GM23248 (cell line): ENCODE measurements at regions not wholly inside any gene's neighbourhood (a gene's known extent, or its start where the extent isn't known, plus 50 kb on each side); places are given as distances from the start of the nearest gene placed in this dataset.

Experiments used
- DNase-seq: peaks from one replicate; pipeline ENCODE4 v3.0.0-alpha.2; 2015
- H2AFZ ChIP-seq: fragments of 200-600 bp; sonication (generic); 2 replicates; pipeline ENCODE4 v1.6.1; 2016; ENCODE audit warnings: antibody characterized with exemption
- H3F3A ChIP-seq: fragments of 200-600 bp; sonication (generic); 2 replicates; pipeline ENCODE4 v1.6.1; 2016; ENCODE audit warnings: mild to moderate bottlenecking, antibody characterized with exemption, mixed run types; ENCODE audit not compliant: insufficient read depth
- H3K27ac ChIP-seq: fragments of 200-600 bp; sonication (generic); 2 replicates; pipeline ENCODE4 v1.5.1; 2016; ENCODE audit warnings: mild to moderate bottlenecking
- H3K27me3 ChIP-seq: fragments of 200-600 bp; sonication (generic); replicated peaks from 2 replicates; pipeline ENCODE4 v1.6.1; 2016; ENCODE audit warnings: mild to moderate bottlenecking; ENCODE audit not compliant: insufficient read depth
- H3K36me3 ChIP-seq: fragments of 200-600 bp; sonication (generic); 2 replicates; pipeline ENCODE4 v1.6.1; 2016; ENCODE audit warnings: low read depth, mild to moderate bottlenecking
- H3K4me1 ChIP-seq: fragments of 200-600 bp; sonication (generic); 2 replicates; pipeline ENCODE4 v1.6.1; 2016; ENCODE audit warnings: mild to moderate bottlenecking; ENCODE audit not compliant: insufficient read depth
- H3K4me2 ChIP-seq: fragments of 200-600 bp; sonication (generic); one replicate; pipeline ENCODE4 v1.6.1; 2016; ENCODE audit warnings: mild to moderate bottlenecking; ENCODE audit not compliant: unreplicated experiment
- H3K4me3 ChIP-seq: fragments of 200-600 bp; sonication (generic); 2 replicates; pipeline ENCODE4 v1.5.1; 2016; ENCODE audit warnings: mild to moderate bottlenecking
- H3K79me2 ChIP-seq: fragments of 200-600 bp; sonication (generic); 2 replicates; pipeline ENCODE4 v1.6.1; 2016; ENCODE audit warnings: mild to moderate bottlenecking; ENCODE audit not compliant: insufficient read depth
- H3K9ac ChIP-seq: fragments of 200-600 bp; sonication (generic); 2 replicates; pipeline ENCODE4 v1.6.1; 2016; ENCODE audit warnings: mild to moderate bottlenecking
- H3K9me2 ChIP-seq: fragments of 200-600 bp; sonication (generic); 2 replicates; pipeline ENCODE4 v1.6.1; 2016; ENCODE audit warnings: mixed run types, mild to moderate bottlenecking, moderate library complexity; ENCODE audit not compliant: insufficient read depth
- H3K9me3 ChIP-seq: fragments of 200-600 bp; sonication (generic); one replicate; pipeline ENCODE4 v1.6.1; 2017; ENCODE audit warnings: low read depth
- H4K20me1 ChIP-seq: fragments of 200-600 bp; sonication (generic); 2 replicates; pipeline ENCODE4 v1.6.0; 2016; ENCODE audit not compliant: insufficient read depth
- EZH2 ChIP-seq: fragments of 200-600 bp; sonication (generic); IDR thresholded peaks from 2 replicates; pipeline ENCODE4 v1.6.1; 2018; ENCODE audit warnings: antibody characterized with exemption, mild to moderate bottlenecking; ENCODE audit not compliant: insufficient read depth, poor library complexity, severe bottlenecking
- EZH2phosphoT487 ChIP-seq: fragments of 200-600 bp; sonication (generic); IDR thresholded peaks from 2 replicates; pipeline ENCODE4 v1.6.1; 2018; ENCODE audit warnings: antibody characterized with exemption, moderate library complexity, mild to moderate bottlenecking, low read depth; ENCODE audit not compliant: insufficient read depth
- WGBS, 2 experiments: methylation state at CpG; one replicate each; pipeline ENCODE4 v1.1.6; 2015 to 2017; ENCODE audit warnings: low lambda C conversion rate in 2 of 2, low coverage in 1 of 2; ENCODE audit errors: missing lambda C conversion rate in 2 of 2; 5-methylcytosine and 5-hydroxymethylcytosine counted together
- in situ Hi-C: fragments of 300-500 bp; cut with MboI; formaldehyde crosslinking; loops from 2 replicates; pipeline ENCODE4 v1.15.0; 2020

DNA sequence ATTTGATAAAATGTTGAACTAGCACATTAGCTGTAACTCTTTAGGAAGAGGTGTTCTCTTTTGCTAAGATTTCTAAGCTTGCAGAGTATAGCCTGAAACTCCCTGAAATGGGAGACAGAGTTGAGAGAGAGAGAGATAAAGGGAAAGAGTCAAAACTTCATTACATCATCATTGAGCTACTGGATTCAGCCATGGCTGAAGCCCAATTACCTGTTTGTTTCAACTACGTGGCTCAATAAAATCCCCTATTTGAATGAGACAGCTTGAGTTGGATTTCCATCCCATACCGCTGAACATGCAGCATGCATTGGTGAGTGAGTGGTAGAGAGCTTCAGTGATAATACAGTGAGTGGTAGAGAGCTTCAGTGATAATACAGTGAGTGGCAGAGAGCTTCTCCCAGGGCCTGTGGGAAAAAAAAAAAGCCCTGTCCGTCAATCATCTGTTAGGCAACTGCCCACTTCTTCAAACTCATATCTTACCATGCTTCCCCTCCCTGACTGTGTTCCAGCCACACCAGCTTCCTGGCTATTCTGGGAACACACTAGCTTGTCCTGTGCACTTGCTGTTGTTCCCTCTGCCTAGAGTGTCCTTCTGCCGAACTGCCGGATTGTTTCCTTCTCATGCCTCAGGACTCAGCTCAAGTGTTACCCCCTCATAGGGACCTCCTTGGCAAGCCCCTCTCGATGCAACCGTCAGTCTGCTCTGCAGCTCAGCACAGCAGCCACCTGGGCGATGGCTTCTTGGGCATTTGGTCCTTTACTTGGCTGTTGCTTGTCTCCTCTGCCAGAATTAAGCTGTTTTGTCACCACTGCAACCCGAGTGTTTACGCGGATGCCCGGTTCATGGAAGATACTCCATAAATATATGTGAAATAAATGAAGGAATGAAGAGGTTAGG, 91.3 kb upstream of the EYA2 start:
- H3K9me3 ChIP-seq = no peaks in the 10 kb centered on the region
- H3K27ac ChIP-seq = no peak overlapping the region
- no peaks in the 10 kb centered on the region for H3K4me1 ChIP-seq
- H3K9me2 ChIP-seq = no peaks in the 10 kb centered on the region
- H3K9ac ChIP-seq = no peak overlapping the region
- no peaks in the 10 kb centered on the region for H3K36me3 ChIP-seq
- no peak overlapping the region for H2AFZ ChIP-seq
- no peaks in the 10 kb centered on the region for H3F3A ChIP-seq
- no peaks in the 10 kb centered on the region for H3K79me2 ChIP-seq
- H3K4me2 ChIP-seq = no peak overlapping the region
- no peaks in the 10 kb centered on the region for H4K20me1 ChIP-seq
- no peak overlapping the region for H3K4me3 ChIP-seq
- H3K27me3 ChIP-seq = peaks cover 44% of the 10 kb centered on the region
- 69 to 70% methylated on average over 12 of the region's 12 CpGs for WGBS, 2 experiments
- no peak for DNase-seq
- in situ Hi-C loops = no loop called here
- TF ChIP-seq EZH2 = no peak
- no peak for TF ChIP-seq EZH2phosphoT487

- Histone ChIP-seq H3K9me2 (no peaks in the 10 kb centered on the region), H3K27me3 (peaks cover 37% of the 10 kb centered on the region), H3K4me2 (no peak overlapping the region), H3K4me3 (no peak overlapping the region), H4K20me1 (no peaks in the 10 kb centered on the region), H3K9ac (no peak overlapping the region), H3K79me2 (no peaks in the 10 kb centered on the region), H3K36me3 (no peaks in the 10 kb centered on the region), H3K27ac (no peak overlapping the region), H3K9me3 (no peaks in the 10 kb centered on the region), H3K4me1 (no peaks in the 10 kb centered on the region), H3F3A (no peaks in the 10 kb centered on the region), H2AFZ (no peak overlapping the region)
- WGBS, 2 experiments = 80 to 89% methylated on average over 3 of the region's 3 CpGs
- TF ChIP-seq EZH2phosphoT487 = no peak
- no peak for TF ChIP-seq EZH2
- in situ Hi-C loops = no loop called here
- DNase-seq = no peak
Measured at GRCh38 chr20:46804126-46804525, 90.5 kb upstream of the EYA2 start.

GRCh38 chr20:46805836-46806235, 88.8 kb upstream of the EYA2 start:
- in situ Hi-C loops = no loop called here
- H3K9ac ChIP-seq = no peak overlapping the region
- peaks cover 26% of the 10 kb centered on the region for H3K27me3 ChIP-seq
- no peaks in the 10 kb centered on the region for H3K36me3 ChIP-seq
- H3F3A ChIP-seq = no peaks in the 10 kb centered on the region
- H3K9me2 ChIP-seq = no peaks in the 10 kb centered on the region
- H3K27ac ChIP-seq = no peak overlapping the region
- DNase-seq = no peak
- 88 to 92% methylated on average over 9 of the region's 9 CpGs for WGBS, 2 experiments
- TF ChIP-seq EZH2phosphoT487 (no peak), EZH2 (no peak)
- H3K79me2 ChIP-seq = no peaks in the 10 kb centered on the region
- H4K20me1 ChIP-seq = no peaks in the 10 kb centered on the region
- no peak overlapping the region for H3K4me2 ChIP-seq
- H2AFZ ChIP-seq = no peak overlapping the region
- no peaks in the 10 kb centered on the region for H3K9me3 ChIP-seq
- no peak overlapping the region for H3K4me3 ChIP-seq
- H3K4me1 ChIP-seq = no peaks in the 10 kb centered on the region

DNA sequence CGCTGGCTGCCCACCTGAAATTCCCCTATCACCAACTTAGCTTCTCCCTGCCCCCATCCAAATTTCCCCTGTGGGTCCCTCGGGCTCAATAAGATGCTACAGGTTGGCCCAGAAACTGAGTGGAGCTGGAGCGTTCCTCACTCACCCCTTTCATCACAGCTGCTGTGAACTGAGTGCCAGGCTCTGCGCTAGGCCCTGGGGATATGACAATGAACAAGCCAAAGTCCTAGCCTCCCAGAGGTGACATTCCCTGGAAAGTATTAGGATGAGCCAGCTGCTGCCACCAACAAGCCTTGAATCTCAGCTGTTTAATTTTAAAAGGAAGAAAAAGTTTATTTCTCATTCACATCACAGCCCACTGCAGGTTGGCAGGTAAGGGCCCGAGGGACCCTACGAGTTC, 86.6 kb upstream of the EYA2 start:
- Histone ChIP-seq H3K27me3 (peaks cover 22% of the 10 kb centered on the region), H3K36me3 (no peaks in the 10 kb centered on the region), H3K9me3 (no peaks in the 10 kb centered on the region), H3K27ac (no peak overlapping the region), H3K79me2 (no peaks in the 10 kb centered on the region), H3F3A (no peaks in the 10 kb centered on the region), H4K20me1 (no peaks in the 10 kb centered on the region), H3K4me2 (no peak overlapping the region), H2AFZ (no peak overlapping the region), H3K4me3 (no peak overlapping the region), H3K4me1 (no peaks in the 10 kb centered on the region), H3K9me2 (no peaks in the 10 kb centered on the region), H3K9ac (no peak overlapping the region)
- TF ChIP-seq EZH2phosphoT487 (no peak), EZH2 (no peak)
- in situ Hi-C loops = no loop called here
- no peak for DNase-seq
- 63 to 68% methylated on average over 6 of the region's 6 CpGs for WGBS, 2 experiments

DNA sequence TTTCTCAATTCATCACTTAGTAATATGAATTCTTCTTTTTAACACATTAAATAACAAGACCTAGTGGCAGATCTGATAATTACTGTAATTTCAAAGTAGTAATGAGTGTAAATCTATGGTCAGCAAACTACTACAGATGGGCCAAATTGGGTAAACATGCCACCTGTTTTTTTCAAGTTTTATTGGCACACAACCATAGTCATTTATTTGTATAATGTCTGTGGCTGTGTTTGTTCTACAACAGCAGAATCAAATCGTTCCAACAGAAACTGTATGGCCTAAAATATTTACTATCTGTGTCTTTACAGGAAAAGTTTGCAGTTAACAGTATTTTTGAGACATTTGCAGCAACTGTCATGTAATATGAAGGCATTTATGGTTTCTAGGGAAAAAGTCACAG, 86.1 kb upstream of the EYA2 start:
- Histone ChIP-seq H3K4me2 (no peak overlapping the region), H3K4me1 (no peaks in the 10 kb centered on the region), H3K9me3 (no peaks in the 10 kb centered on the region), H3K79me2 (no peaks in the 10 kb centered on the region), H3K4me3 (no peak overlapping the region), H3K9me2 (no peaks in the 10 kb centered on the region), H3F3A (no peaks in the 10 kb centered on the region), H3K36me3 (no peaks in the 10 kb centered on the region), H3K27me3 (peaks cover 22% of the 10 kb centered on the region), H2AFZ (no peak overlapping the region), H3K9ac (no peak overlapping the region), H3K27ac (no peak overlapping the region), H4K20me1 (no peaks in the 10 kb centered on the region)
- DNase-seq = no peak
- TF ChIP-seq EZH2 = no peak
- no peak for TF ChIP-seq EZH2phosphoT487
- in situ Hi-C loops = no loop called here
- WGBS, 2 experiments = 21 to 32% methylated on average over 1 of the region's 1 CpG
